Heart left ventricle (tissue), 13 donors: ENCODE measurements at regions not wholly inside any gene's neighbourhood (a gene's known extent, or its start where the extent isn't known, plus 50 kb on each side); places are given as distances from the start of the nearest gene placed in this dataset.

ENCODE experiments used
- POLR2A ChIP-seq, 2 donors: fragments of 450-650 bp; IDR thresholded peaks; one replicate each; pipeline ENCODE4 v1.6.1; 2017; ENCODE audit warnings: antibody characterized with exemption in 2 of 2, mild to moderate bottlenecking in 2 of 2, moderate library complexity in 2 of 2
- TF ChIP-seq, protein P1 (sequence below), 12 donors: fragments of 200-600 bp; sonication (generic) in 4 of 12; IDR thresholded peaks; one replicate each; pipeline versions ENCODE4 v1.5.0 to v1.8.0; 2018 to 2022; ENCODE audit warnings: antibody characterized with exemption in 12 of 12, mild to moderate bottlenecking in 5 of 12
- donor health status: ischemic (EF 13 %, LVEDD 7.1; RV severe dilation, severe dysfunction).
- donor health status: DM: no; HTN: yes; CAD: no.
- donor health status: DM: no; HTN: no; CAD: no.
- donor health status: ischemic (EF 25% LVEDD 6.9; RV normal size, moderate dysfunction).
- donor health status: ischemic (EF 25% LVEDD 5.7; RV mildly dilated, moderate dysfunction).
- donor health status: ischemic (EF 35%, LVEDD 5.7; RV mildly dilated, moderate dysfunction).
- donor health status: nonischemic (EF 11% LVEDD 7.7; RV severe dilation, severe dysfunction).
- donor health status: DM: yes; HTN: yes; CAD: no.
- donor health status: PGD.
- donor health status: ischemic (EF 29% LVEDD 5.4; RV normal size, mild dysfunction).
- donor health status: nonischemic (EF 23%, LVEDD 6.1; RV moderate dilation, normal function).

DNA sequence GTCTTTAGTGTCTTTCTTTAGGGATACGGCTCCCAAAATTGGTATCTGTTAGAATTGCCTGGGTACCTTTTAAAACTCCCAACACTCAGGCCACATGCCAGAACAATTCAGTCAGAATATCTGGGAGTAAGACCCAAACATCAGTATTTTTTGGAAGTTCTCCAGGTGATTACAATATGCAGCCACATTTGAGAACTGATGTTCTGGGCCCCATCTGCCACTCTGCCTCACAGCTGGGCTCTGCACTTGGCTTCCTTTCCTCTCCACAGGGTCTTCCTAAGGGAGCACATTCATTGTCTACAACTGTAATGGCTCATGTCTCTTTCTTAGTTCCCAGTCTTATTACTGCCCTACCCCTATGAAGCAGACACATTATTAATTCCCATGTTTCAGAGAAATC is 394.5 kb downstream of the MFSD1 start:
- TF ChIP-seq POLR2A (IDR thresholded peaks at IDR 0.05), result no peak
- TF ChIP-seq, protein P1, sequence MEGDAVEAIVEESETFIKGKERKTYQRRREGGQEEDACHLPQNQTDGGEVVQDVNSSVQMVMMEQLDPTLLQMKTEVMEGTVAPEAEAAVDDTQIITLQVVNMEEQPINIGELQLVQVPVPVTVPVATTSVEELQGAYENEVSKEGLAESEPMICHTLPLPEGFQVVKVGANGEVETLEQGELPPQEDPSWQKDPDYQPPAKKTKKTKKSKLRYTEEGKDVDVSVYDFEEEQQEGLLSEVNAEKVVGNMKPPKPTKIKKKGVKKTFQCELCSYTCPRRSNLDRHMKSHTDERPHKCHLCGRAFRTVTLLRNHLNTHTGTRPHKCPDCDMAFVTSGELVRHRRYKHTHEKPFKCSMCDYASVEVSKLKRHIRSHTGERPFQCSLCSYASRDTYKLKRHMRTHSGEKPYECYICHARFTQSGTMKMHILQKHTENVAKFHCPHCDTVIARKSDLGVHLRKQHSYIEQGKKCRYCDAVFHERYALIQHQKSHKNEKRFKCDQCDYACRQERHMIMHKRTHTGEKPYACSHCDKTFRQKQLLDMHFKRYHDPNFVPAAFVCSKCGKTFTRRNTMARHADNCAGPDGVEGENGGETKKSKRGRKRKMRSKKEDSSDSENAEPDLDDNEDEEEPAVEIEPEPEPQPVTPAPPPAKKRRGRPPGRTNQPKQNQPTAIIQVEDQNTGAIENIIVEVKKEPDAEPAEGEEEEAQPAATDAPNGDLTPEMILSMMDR (IDR thresholded peaks at IDR 0.05), result no peak
